H9 (cell line): ENCODE measurements at regions not wholly inside any gene's neighbourhood (a gene's known extent, or its start where the extent isn't known, plus 50 kb on each side); places are given as distances from the start of the nearest gene placed in this dataset.

Source experiments
- DNase-seq: peaks from one replicate; pipeline ENCODE4 v3.0.0-alpha.2; 2017
- H2AFZ ChIP-seq: one replicate; pipeline ENCODE4 v1.6.1; 2013; ENCODE audit warnings: mild to moderate bottlenecking, low read length, control low read depth, moderate library complexity
- H2AK5ac ChIP-seq: 2 replicates; pipeline ENCODE4 v1.6.1; 2013; ENCODE audit warnings: low read length, control low read depth, mixed read lengths; ENCODE audit not compliant: insufficient read length
- H2BK120ac ChIP-seq: one replicate; pipeline ENCODE4 v1.6.1; 2013; ENCODE audit warnings: low read depth, mild to moderate bottlenecking, low read length, control low read depth, inconsistent platforms; ENCODE audit not compliant: poor library complexity, severe bottlenecking
- H2BK12ac ChIP-seq: 2 replicates; pipeline ENCODE4 v1.6.1; 2013; ENCODE audit warnings: low read length, control low read depth, mixed read lengths, low read depth; ENCODE audit not compliant: insufficient read length
- H2BK15ac ChIP-seq: 2 replicates; pipeline ENCODE4 v1.6.1; 2013; ENCODE audit warnings: low read depth, low read length, control low read depth
- H2BK20ac ChIP-seq: one replicate; pipeline ENCODE4 v1.6.1; 2013; ENCODE audit warnings: low read depth, mild to moderate bottlenecking, low read length, control low read depth, inconsistent platforms; ENCODE audit not compliant: poor library complexity, severe bottlenecking
- H2BK5ac ChIP-seq: 2 replicates; pipeline ENCODE4 v1.6.1; 2013; ENCODE audit warnings: low read length, control low read depth, mixed read lengths; ENCODE audit not compliant: insufficient read length
- H3K14ac ChIP-seq: 2 replicates; pipeline ENCODE4 v1.6.1; 2013; ENCODE audit warnings: low read length, control low read depth; ENCODE audit not compliant: insufficient read depth
- H3K18ac ChIP-seq: 2 replicates; pipeline ENCODE4 v1.6.1; 2013; ENCODE audit warnings: low read depth, mild to moderate bottlenecking, mixed read lengths, low read length, control low read depth; ENCODE audit not compliant: insufficient read length
- H3K23ac ChIP-seq: 2 replicates; pipeline ENCODE4 v1.6.1; 2013; ENCODE audit warnings: low read length, control low read depth, mixed read lengths, low read depth; ENCODE audit not compliant: insufficient read length
- H3K23me2 ChIP-seq: 2 replicates; pipeline ENCODE4 v1.6.1; 2013; ENCODE audit warnings: low read depth, mild to moderate bottlenecking, mixed read lengths, low read length, control low read depth; ENCODE audit not compliant: insufficient read length, poor library complexity, severe bottlenecking
- H3K27ac ChIP-seq: 2 replicates; pipeline ENCODE4 v1.5.1; 2013; ENCODE audit warnings: low read length, control low read depth, mixed read lengths, low read depth; ENCODE audit not compliant: insufficient read length
- H3K27me3 ChIP-seq: 2 replicates; pipeline ENCODE4 v1.6.1; 2013; ENCODE audit warnings: low read length, control low read depth, inconsistent platforms; ENCODE audit not compliant: insufficient read depth
- H3K4ac ChIP-seq: 2 replicates; pipeline ENCODE4 v1.6.1; 2013; ENCODE audit warnings: low read depth, mild to moderate bottlenecking, control low read depth, inconsistent platforms, low read length, moderate library complexity
- H3K4me1 ChIP-seq: 2 replicates; pipeline ENCODE4 v1.6.1; 2013; ENCODE audit warnings: low read length, control low read depth, inconsistent platforms; ENCODE audit not compliant: insufficient read depth
- H3K4me2 ChIP-seq: 2 replicates; pipeline ENCODE4 v1.6.1; 2013; ENCODE audit warnings: low read length, control low read depth, mixed read lengths; ENCODE audit not compliant: insufficient read length, insufficient read depth
- H3K56ac ChIP-seq: 2 replicates; pipeline ENCODE4 v1.6.1; 2013; ENCODE audit warnings: low read depth, mild to moderate bottlenecking, mixed read lengths, low read length, control low read depth; ENCODE audit not compliant: insufficient read length
- H3K79me1 ChIP-seq: 2 replicates; pipeline ENCODE4 v1.6.1; 2013; ENCODE audit warnings: low read depth, mild to moderate bottlenecking, moderate library complexity, low read length, control low read depth, inconsistent platforms; ENCODE audit not compliant: insufficient read depth, poor library complexity, severe bottlenecking
- H3K79me2 ChIP-seq: 2 replicates; pipeline ENCODE4 v1.6.1; 2013; ENCODE audit warnings: low read length, control low read depth, inconsistent platforms; ENCODE audit not compliant: insufficient read depth
- H3K9ac ChIP-seq: 2 replicates; pipeline ENCODE4 v1.6.1; 2013; ENCODE audit warnings: low read length, control low read depth, mixed read lengths; ENCODE audit not compliant: insufficient read length; ENCODE audit errors: extremely low read depth
- H3K9me3 ChIP-seq: one replicate; pipeline ENCODE4 v1.6.1; 2013; ENCODE audit warnings: low read depth, low read length, inconsistent platforms; ENCODE audit not compliant: control insufficient read depth
- H3T11ph ChIP-seq: one replicate; pipeline ENCODE4 v1.6.1; 2013; ENCODE audit warnings: mild to moderate bottlenecking, low read length, control low read depth, inconsistent platforms
- H4K20me1 ChIP-seq: one replicate; pipeline ENCODE4 v1.6.1; 2013; ENCODE audit not compliant: control insufficient read depth, insufficient read length, insufficient read depth
- H4K5ac ChIP-seq: 2 replicates; pipeline ENCODE4 v1.6.1; 2013; ENCODE audit warnings: low read depth, mild to moderate bottlenecking, mixed read lengths, low read length, control low read depth; ENCODE audit not compliant: insufficient read length
- H4K8ac ChIP-seq: replicated peaks from 2 replicates; pipeline ENCODE4 v1.6.1; 2013; ENCODE audit warnings: low read length, control low read depth, mixed read lengths, low read depth; ENCODE audit not compliant: insufficient read length
- H4K91ac ChIP-seq: 2 replicates; pipeline ENCODE4 v1.6.1; 2013; ENCODE audit warnings: low read depth, mild to moderate bottlenecking, moderate library complexity, mixed read lengths, low read length, control low read depth; ENCODE audit not compliant: insufficient read length
- H3K27ac Mint-ChIP-seq, 3 experiments: 2 replicates in 2 of 3; 3 replicates in 1 of 3; pipeline ENCODE4 v1.8.0; 2020 to 2021; ENCODE audit warnings: mixed read lengths in 3 of 3, mild to moderate bottlenecking in 1 of 3, moderate library complexity in 1 of 3
- H3K27me3 Mint-ChIP-seq: 2 replicates; pipeline ENCODE4 v1.8.0; 2021; ENCODE audit warnings: low read depth, mild to moderate bottlenecking, moderate library complexity, mixed read lengths
- H3K36me3 Mint-ChIP-seq, 3 experiments: 2 replicates in 2 of 3; 3 replicates in 1 of 3; pipeline ENCODE4 v1.8.0; 2020 to 2021; ENCODE audit warnings: low read depth in 3 of 3, mixed read lengths in 3 of 3; ENCODE audit not compliant: insufficient read depth in 1 of 3
- H3K4me1 Mint-ChIP-seq, 2 experiments: 2 replicates each; pipeline ENCODE4 v1.8.0; 2020; ENCODE audit warnings: mixed read lengths in 2 of 2
- H3K4me3 Mint-ChIP-seq, 2 experiments: 2 replicates in 1 of 2; 3 replicates in 1 of 2; pipeline ENCODE4 v1.8.0; 2020 to 2021; ENCODE audit warnings: mild to moderate bottlenecking in 2 of 2, mixed read lengths in 2 of 2, moderate library complexity in 1 of 2
- H3K9me3 Mint-ChIP-seq, 2 experiments: 2 replicates in 1 of 2; 3 replicates in 1 of 2; pipeline ENCODE4 v1.8.0; 2020; ENCODE audit warnings: mild to moderate bottlenecking in 2 of 2, mixed read lengths in 2 of 2, moderate library complexity in 1 of 2
- CTCF ChIP-seq: fragments of 200-600 bp; sonication (generic); conservative IDR thresholded peaks from 3 replicates; pipeline ENCODE4 v1.8.0; 2021; ENCODE audit warnings: antibody characterized with exemption, mild to moderate bottlenecking
- WGBS: extraction: QIAGEN DNeasy Blood & Tissue Kit; methylation state at CpG from one replicate; pipeline ENCODE4 v1.1.7; 2013; ENCODE audit warnings: missing lambda C conversion rate, low lambda C conversion rate, mixed read lengths; ENCODE audit not compliant: insufficient read length; ENCODE audit errors: extremely low coverage; 5-methylcytosine and 5-hydroxymethylcytosine counted together

- no peak overlapping the region for H3K4me2 ChIP-seq
- H2AFZ ChIP-seq, result no peak overlapping the region
- WGBS, result no CpG with 5 or more reads among the region's 3 CpGs
- no peak overlapping the region for H3K27ac Mint-ChIP-seq
- no peak overlapping the region for H2BK20ac ChIP-seq
- H3K4me1 Mint-ChIP-seq, result no peaks in the 10 kb centered on the region
- no peak overlapping the region for H3K14ac ChIP-seq
- H3K23me2 ChIP-seq, result no peaks in the 10 kb centered on the region
- no peak overlapping the region for H2BK120ac ChIP-seq
- H3K56ac ChIP-seq, result no peak overlapping the region
- no peaks in the 10 kb centered on the region for H3K9me3 ChIP-seq
- no peak overlapping the region for H3K4me3 Mint-ChIP-seq
- H3K27me3 Mint-ChIP-seq, result no peaks in the 10 kb centered on the region
- H3K23ac ChIP-seq, result no peak overlapping the region
- H4K91ac ChIP-seq, result no peak overlapping the region
- H3K4me1 ChIP-seq, result no peaks in the 10 kb centered on the region
- no peak overlapping the region for H2BK5ac ChIP-seq
- no peaks in the 10 kb centered on the region for H3K79me2 ChIP-seq
- no peaks in the 10 kb centered on the region for H4K20me1 ChIP-seq
- H3K79me1 ChIP-seq, result no peaks in the 10 kb centered on the region
- H4K8ac ChIP-seq, result no peak overlapping the region
- H3K4ac ChIP-seq, result no peak overlapping the region
- no peak for DNase-seq
- no peak overlapping the region for H3T11ph ChIP-seq
- no peak overlapping the region for H3K18ac ChIP-seq
- H2BK12ac ChIP-seq, result no peak overlapping the region
- no peaks in the 10 kb centered on the region for H3K27me3 ChIP-seq
- no peaks in the 10 kb centered on the region for H3K9me3 Mint-ChIP-seq
- no peak overlapping the region for H3K27ac ChIP-seq
- no peak overlapping the region for H3K9ac ChIP-seq
- TF ChIP-seq CTCF, result no peak
- no peak overlapping the region for H2AK5ac ChIP-seq
- H2BK15ac ChIP-seq, result no peak overlapping the region
- H3K36me3 Mint-ChIP-seq, result no peaks in the 10 kb centered on the region
- no peak overlapping the region for H4K5ac ChIP-seq
Observed at GRCh38 chr2:189391201-189391600, 50.1 kb upstream of the WDR75 start.
